ENCODE measurements at regions not wholly inside any gene's neighbourhood (a gene's known extent, or its start where the extent isn't known, plus 50 kb on each side); places are given as distances from the start of the nearest gene placed in this dataset.
A peak's percentile ranks its signal among the peaks of the same experiment; 100 is the strongest.

GRCh38 chr20:33908336-33908735 lies 85.4 kb upstream of the RALY start:
- Mint-ChIP-seq H3K9me3 (ENCODE audit: low read depth, unreplicated experiment) (peaks cover 2% of the 10 kb centered on the region), H3K4me3 (ENCODE audit: low read depth, unreplicated experiment) (no peak overlapping the region), H3K27me3 (ENCODE audit: unreplicated experiment) (no peaks in the 10 kb centered on the region), H3K4me1 (ENCODE audit: low read depth, unreplicated experiment) (peaks cover 43% of the 10 kb centered on the region), H3K27ac (ENCODE audit: unreplicated experiment) (no peak overlapping the region), H3K36me3 (ENCODE audit: insufficient read depth, unreplicated experiment) (peaks cover 5% of the 10 kb centered on the region)
- CTCF ChIA-PET, result interaction anchor here (0.6 to 1.2 kb wide), 2 partner anchors 50 to 517 kb away, joined by 3 to 4 read pairs; no protein-coding TSS in a partner anchor
- TF ChIP-seq, protein P1, sequence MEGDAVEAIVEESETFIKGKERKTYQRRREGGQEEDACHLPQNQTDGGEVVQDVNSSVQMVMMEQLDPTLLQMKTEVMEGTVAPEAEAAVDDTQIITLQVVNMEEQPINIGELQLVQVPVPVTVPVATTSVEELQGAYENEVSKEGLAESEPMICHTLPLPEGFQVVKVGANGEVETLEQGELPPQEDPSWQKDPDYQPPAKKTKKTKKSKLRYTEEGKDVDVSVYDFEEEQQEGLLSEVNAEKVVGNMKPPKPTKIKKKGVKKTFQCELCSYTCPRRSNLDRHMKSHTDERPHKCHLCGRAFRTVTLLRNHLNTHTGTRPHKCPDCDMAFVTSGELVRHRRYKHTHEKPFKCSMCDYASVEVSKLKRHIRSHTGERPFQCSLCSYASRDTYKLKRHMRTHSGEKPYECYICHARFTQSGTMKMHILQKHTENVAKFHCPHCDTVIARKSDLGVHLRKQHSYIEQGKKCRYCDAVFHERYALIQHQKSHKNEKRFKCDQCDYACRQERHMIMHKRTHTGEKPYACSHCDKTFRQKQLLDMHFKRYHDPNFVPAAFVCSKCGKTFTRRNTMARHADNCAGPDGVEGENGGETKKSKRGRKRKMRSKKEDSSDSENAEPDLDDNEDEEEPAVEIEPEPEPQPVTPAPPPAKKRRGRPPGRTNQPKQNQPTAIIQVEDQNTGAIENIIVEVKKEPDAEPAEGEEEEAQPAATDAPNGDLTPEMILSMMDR (IDR thresholded peaks at IDR 0.05; ENCODE audit: unreplicated experiment), result no peak
- no TSS peak for BruUV-seq (replicated peaks)
- DNase-seq, result no peak
- intact Hi-C loops (cut with micrococcal nuclease; ENCODE audit: unreplicated experiment), result no loop called here

GRCh38 chr20:33908868-33909267 lies 84.8 kb upstream of the RALY start:
- no peaks in the 10 kb centered on the region for H3K27me3 Mint-ChIP-seq (ENCODE audit: unreplicated experiment)
- BruUV-seq (replicated peaks), result no TSS peak
- intact Hi-C loops (cut with micrococcal nuclease; ENCODE audit: unreplicated experiment), result no loop called here
- CTCF ChIA-PET, result interaction anchor here (0.7 to 1.2 kb wide), 2 partner anchors 36 to 50 kb away, joined by 3 read pairs; no protein-coding TSS in a partner anchor
- TF ChIP-seq, protein P1 (IDR thresholded peaks at IDR 0.05; ENCODE audit: unreplicated experiment), result no peak
- H3K36me3 Mint-ChIP-seq (ENCODE audit: insufficient read depth, unreplicated experiment), result peaks cover 5% of the 10 kb centered on the region
- no peak for DNase-seq
- peak overlapping the region; percentile 69 for H3K27ac Mint-ChIP-seq (ENCODE audit: unreplicated experiment)
- H3K4me3 Mint-ChIP-seq (ENCODE audit: low read depth, unreplicated experiment), result peak overlapping the region; percentile 3
- H3K4me1 Mint-ChIP-seq (ENCODE audit: low read depth, unreplicated experiment), result peaks cover 49% of the 10 kb centered on the region
- H3K9me3 Mint-ChIP-seq (ENCODE audit: low read depth, unreplicated experiment), result peaks cover 2% of the 10 kb centered on the region

GRCh38 chr20:33909331-33909921 lies 84.3 kb upstream of the RALY start:
- intact Hi-C loops (cut with micrococcal nuclease; ENCODE audit: unreplicated experiment), result no loop called here
- no TSS peak for BruUV-seq (replicated peaks)
- peak; percentile 75 for DNase-seq
- H3K9me3 Mint-ChIP-seq (ENCODE audit: low read depth, unreplicated experiment), result peaks cover 2% of the 10 kb centered on the region
- H3K4me1 Mint-ChIP-seq (ENCODE audit: low read depth, unreplicated experiment), result peaks cover 49% of the 10 kb centered on the region
- TF ChIP-seq, protein P1 (IDR thresholded peaks at IDR 0.05; ENCODE audit: unreplicated experiment), result no peak
- peak overlapping the region; percentile 3 for H3K4me3 Mint-ChIP-seq (ENCODE audit: low read depth, unreplicated experiment)
- H3K36me3 Mint-ChIP-seq (ENCODE audit: insufficient read depth, unreplicated experiment), result peaks cover 5% of the 10 kb centered on the region
- H3K27ac Mint-ChIP-seq (ENCODE audit: unreplicated experiment), result peak overlapping the region; percentile 69
- no peaks in the 10 kb centered on the region for H3K27me3 Mint-ChIP-seq (ENCODE audit: unreplicated experiment)
- CTCF ChIA-PET, result interaction anchor here (0.7 kb wide), 1 partner anchor 36 kb away, joined by 3 read pairs; no protein-coding TSS in a partner anchor

GRCh38 chr20:33910056-33910455 lies 83.7 kb upstream of the RALY start:
- DNase-seq, result no peak
- H3K4me3 Mint-ChIP-seq (ENCODE audit: low read depth, unreplicated experiment), result no peak overlapping the region
- intact Hi-C loops (cut with micrococcal nuclease; ENCODE audit: unreplicated experiment), result loop anchor here (10.0 kb wide), 1 partner anchor 115 kb away; no protein-coding TSS in a partner anchor
- peak overlapping the region; percentile 69 for H3K27ac Mint-ChIP-seq (ENCODE audit: unreplicated experiment)
- peaks cover 5% of the 10 kb centered on the region for H3K36me3 Mint-ChIP-seq (ENCODE audit: insufficient read depth, unreplicated experiment)
- H3K27me3 Mint-ChIP-seq (ENCODE audit: unreplicated experiment), result no peaks in the 10 kb centered on the region
- TF ChIP-seq, protein P1 (IDR thresholded peaks at IDR 0.05; ENCODE audit: unreplicated experiment), result no peak
- no TSS peak for BruUV-seq (replicated peaks)
- CTCF ChIA-PET, result no interaction called here
- peaks cover 49% of the 10 kb centered on the region for H3K4me1 Mint-ChIP-seq (ENCODE audit: low read depth, unreplicated experiment)
- H3K9me3 Mint-ChIP-seq (ENCODE audit: low read depth, unreplicated experiment), result peaks cover 2% of the 10 kb centered on the region
